Endothelial cell of umbilical vein (primary cell): ENCODE measurements at regions not wholly inside any gene's neighbourhood (a gene's known extent, or its start where the extent isn't known, plus 50 kb on each side); places are given as distances from the start of the nearest gene placed in this dataset.

Experiments used
- BruUV-seq: library from RNA; stranded (reverse); fragments of 400-500 nt; replicated peaks from 2 replicates; lab custom pipeline; 2021; lab: Mats Ljungman, UMichigan
- CTCF ChIA-PET: fragments of 300-600, 350-600 bp; sonication (Branson Sonifier 250); formaldehyde crosslinking; loops from one replicate; lab custom pipeline; 2021; ENCODE audit warnings: antibody characterized with exemption, inconsistent platforms; lab: Charles Lee
- POLR2A ChIA-PET: fragments of 300-600, 350-600 bp; sonication (Branson Sonifier 250); formaldehyde crosslinking; loops from one replicate; lab custom pipeline; 2021; ENCODE audit warnings: antibody characterized with exemption, inconsistent platforms; lab: Charles Lee
- DNase-seq: peaks from one replicate; pipeline ENCODE4 v3.0.0-alpha.2; 2011; ENCODE audit warnings: low read depth, low spot score
- FAIRE-seq: peaks from 2 replicates; lab custom pipeline; 2011; peaks lifted over from hg19 to GRCh38; lab: Jason Lieb, UNC
- H2AFZ ChIP-seq: 2 replicates; pipeline ENCODE4 v1.6.0; 2012; ENCODE audit warnings: low read depth, low read length, control low read depth, inconsistent platforms
- H3K27ac ChIP-seq: 2 replicates; pipeline ENCODE4 v1.5.1; 2011; ENCODE audit warnings: low read depth, mild to moderate bottlenecking, control low read depth, low read length, moderate library complexity; ENCODE audit not compliant: insufficient read depth
- H3K27me3 ChIP-seq, 2 experiments: 2 replicates each; pipeline versions ENCODE4 v1.6.0 to v1.6.1; 2011; ENCODE audit warnings: low read length in 2 of 2, mixed read lengths in 1 of 2; ENCODE audit not compliant: control insufficient read depth in 2 of 2, insufficient read depth in 2 of 2
- H3K36me3 ChIP-seq, 2 experiments: 2 replicates in 1 of 2; 3 replicates in 1 of 2; pipeline ENCODE4 v1.5.1; 2011; ENCODE audit warnings: low read length in 2 of 2, mild to moderate bottlenecking in 1 of 2, moderate library complexity in 1 of 2; ENCODE audit not compliant: control insufficient read depth in 2 of 2, insufficient read depth in 2 of 2; ENCODE audit errors: extremely low read depth in 1 of 2
- H3K4me1 ChIP-seq: 3 replicates; pipeline ENCODE4 v1.5.1; 2011; ENCODE audit warnings: mild to moderate bottlenecking, low read length; ENCODE audit not compliant: control insufficient read depth, insufficient read depth; ENCODE audit errors: extremely low read depth
- H3K4me2 ChIP-seq: 2 replicates; pipeline ENCODE4 v1.6.1; 2011; ENCODE audit warnings: low read length, control low read depth, mixed read lengths; ENCODE audit not compliant: insufficient read depth
- H3K4me3 ChIP-seq, 3 experiments: fragments of 200-600 bp in 1 of 3; sonication (generic), shearing (Covaris generic) in 1 of 3; replicated peaks in 1 of 3; 2 replicates each; pipeline ENCODE4 v1.5.1; 2011 to 2016; ENCODE audit warnings: control low read depth in 3 of 3, low read length in 3 of 3, mild to moderate bottlenecking in 2 of 3, inconsistent platforms in 1 of 3, low read depth in 1 of 3, moderate library complexity in 1 of 3; ENCODE audit not compliant: insufficient read depth in 1 of 3
- H3K79me2 ChIP-seq: 2 replicates; pipeline ENCODE4 v1.6.0; 2012; ENCODE audit warnings: low read length, inconsistent platforms; ENCODE audit not compliant: control insufficient read depth, insufficient read depth
- H3K9ac ChIP-seq: replicated peaks from 2 replicates; pipeline ENCODE3; 2011; ENCODE audit warnings: low read length, control low read depth; ENCODE audit not compliant: insufficient read depth; ENCODE audit errors: extremely low read depth
- H3K9me1 ChIP-seq: replicated peaks from 3 replicates; pipeline ENCODE4 v1.6.0; 2011; ENCODE audit warnings: mild to moderate bottlenecking, low read length; ENCODE audit not compliant: control insufficient read depth, insufficient read depth; ENCODE audit errors: extremely low read depth
- H3K9me3 ChIP-seq: replicated peaks from 2 replicates; pipeline ENCODE4 v1.5.1; 2012; ENCODE audit warnings: low read length, inconsistent platforms; ENCODE audit not compliant: control insufficient read depth, insufficient read depth
- H4K20me1 ChIP-seq: replicated peaks from 2 replicates; pipeline ENCODE3; 2011; ENCODE audit warnings: mild to moderate bottlenecking, low read length; ENCODE audit not compliant: control insufficient read depth, insufficient read depth; ENCODE audit errors: extremely low read depth
- EZH2 ChIP-seq: IDR thresholded peaks from 2 replicates; pipeline ENCODE4 v1.6.1; 2012; ENCODE audit warnings: borderline replicate concordance, low read depth, mild to moderate bottlenecking, moderate library complexity, low read length, inconsistent platforms; ENCODE audit not compliant: severe bottlenecking
- JUN ChIP-seq: IDR thresholded peaks from 2 replicates; pipeline ENCODE4 v1.6.1; 2011; ENCODE audit warnings: borderline replicate concordance, low read depth; ENCODE audit not compliant: insufficient read length, insufficient read depth
- MAX ChIP-seq: IDR thresholded peaks from 2 replicates; pipeline ENCODE4 v1.6.1; 2011; ENCODE audit not compliant: insufficient read depth, insufficient read length
- MYC ChIP-seq: IDR thresholded peaks from one replicate; pipeline ENCODE4 v1.6.1; 2011; ENCODE audit warnings: mild to moderate bottlenecking, low read depth, low read length
- POLR2A ChIP-seq: IDR thresholded peaks from 2 replicates; pipeline ENCODE4 v1.6.1; 2012; ENCODE audit warnings: low read depth, mild to moderate bottlenecking, control low read depth, low read length
- POLR2AphosphoS5 ChIP-seq: IDR thresholded peaks from 2 replicates; pipeline ENCODE4 v1.6.1; 2012; ENCODE audit warnings: low read depth, mild to moderate bottlenecking, control low read depth, low read length, moderate library complexity; ENCODE audit not compliant: insufficient read depth
- dilution Hi-C: fragments of 300-500 bp; cut with MboI; formaldehyde crosslinking; loops from one replicate; pipeline ENCODE4 v1.15.0; 2019; ENCODE audit warnings: low sequenced_read_pairs; ENCODE audit not compliant: extremely low pct_ligation_motif_present
- intact Hi-C: fragments of 100-400 bp; cut with micrococcal nuclease; formaldehyde crosslinking; loops from one replicate; pipeline ENCODE4 v1.10.0; 2022

GRCh38 chr3:95438274-95438673, 1375.4 kb downstream of the NSUN3 start:
- CTCF ChIA-PET: no interaction called here

GRCh38 chr3:95442766-95443165, 1371.6 kb upstream of the EPHA6 start:
- no peak for TF ChIP-seq POLR2A
- TF ChIP-seq POLR2AphosphoS5: no peak
- no peak for TF ChIP-seq MYC
- TF ChIP-seq JUN: no peak
- no peak for TF ChIP-seq EZH2
- H4K20me1 ChIP-seq: no peaks in the 10 kb centered on the region
- no peaks in the 10 kb centered on the region for H3K9me3 ChIP-seq
- CTCF ChIA-PET: no interaction called here
- intact Hi-C loops: no loop called here
- H2AFZ ChIP-seq: no peak overlapping the region
- H3K9ac ChIP-seq: no peak overlapping the region
- no peak for DNase-seq
- BruUV-seq: no TSS peak
- no peaks in the 10 kb centered on the region for H3K27me3 ChIP-seq
- H3K36me3 ChIP-seq: no peaks in the 10 kb centered on the region
- no peak overlapping the region for H3K27ac ChIP-seq
- POLR2A ChIA-PET: no interaction called here
- no peak for FAIRE-seq
- H3K79me2 ChIP-seq: no peaks in the 10 kb centered on the region
- dilution Hi-C loops: no loop called here
- no peak overlapping the region for H3K4me2 ChIP-seq
- H3K9me1 ChIP-seq: no peaks in the 10 kb centered on the region
- H3K4me1 ChIP-seq: no peaks in the 10 kb centered on the region
- no peak overlapping the region for H3K4me3 ChIP-seq

More at GRCh38 chr3:95438274-95438673, 1375.4 kb downstream of the NSUN3 start:
- H3K9ac ChIP-seq: no peak overlapping the region
- FAIRE-seq (no peak), DNase-seq (no peak)
- no peaks in the 10 kb centered on the region for H3K9me1 ChIP-seq
- no peak overlapping the region for H3K27ac ChIP-seq
- intact Hi-C loops: no loop called here
- H2AFZ ChIP-seq: no peak overlapping the region
- no peaks in the 10 kb centered on the region for H3K4me1 ChIP-seq
- TF ChIP-seq MAX (no peak), POLR2A (no peak), EZH2 (no peak)
- no peaks in the 10 kb centered on the region for H3K36me3 ChIP-seq
- BruUV-seq: no TSS peak
- H3K27me3 ChIP-seq: no peaks in the 10 kb centered on the region
- no peaks in the 10 kb centered on the region for H3K9me3 ChIP-seq
- no peaks in the 10 kb centered on the region for H3K79me2 ChIP-seq
- no peaks in the 10 kb centered on the region for H4K20me1 ChIP-seq
- dilution Hi-C loops: no loop called here
- no peak overlapping the region for H3K4me3 ChIP-seq
- POLR2A ChIA-PET: no interaction called here
- no peak overlapping the region for H3K4me2 ChIP-seq
